ENCODE measurements at regions not wholly inside any gene's neighbourhood (a gene's known extent, or its start where the extent isn't known, plus 50 kb on each side); places are given as distances from the start of the nearest gene placed in this dataset.

- WGBS (ENCODE audit: insufficient coverage) = 42% methylated on average over 3 of the region's 3 CpGs
- Mint-ChIP-seq H3K4me1 (no peaks in the 10 kb centered on the region), H3K4me3 (no peak overlapping the region), H3K27ac (no peak overlapping the region), H3K36me3 (no peaks in the 10 kb centered on the region), H3K9me3 (no peaks in the 10 kb centered on the region), H3K27me3 (ENCODE audit: low read depth in 2 of 2) (peaks cover 13 to 56% of the 10 kb centered on the region in 2 donors)
- no peak overlapping the region for H3K4me3 ChIP-seq (ENCODE audit: low read length)
- no peaks in the 10 kb centered on the region for H3K27me3 ChIP-seq (ENCODE audit: control insufficient read depth, insufficient read depth, low read length)
- H3K4me1 ChIP-seq (ENCODE audit: control insufficient read depth, insufficient read depth, low read length) = no peaks in the 10 kb centered on the region
- no peak for TF ChIP-seq CTCF (IDR thresholded peaks at IDR 0.05)
- H3K36me3 ChIP-seq (ENCODE audit: control insufficient read depth, insufficient read depth, low read length) = no peaks in the 10 kb centered on the region
- H3K27ac ChIP-seq (ENCODE audit: low read length) = no peak overlapping the region
- H3K9me3 ChIP-seq (ENCODE audit: control insufficient read depth, insufficient read depth, low read length) = no peaks in the 10 kb centered on the region
- ATAC-seq (no peak), DNase-seq (no peak)
- intact Hi-C loops (cut with micrococcal nuclease) = no loop called here
Measured at GRCh38 chr7:131674131-131674530, 117.7 kb upstream of the PODXL start.

- Mint-ChIP-seq H3K4me3 (no peak overlapping the region), H3K4me1 (no peaks in the 10 kb centered on the region), H3K27ac (no peak overlapping the region), H3K9me3 (no peaks in the 10 kb centered on the region), H3K27me3 (ENCODE audit: low read depth in 2 of 2) (peaks cover 13 to 55% of the 10 kb centered on the region in 2 donors), H3K36me3 (no peaks in the 10 kb centered on the region)
- Histone ChIP-seq H3K4me3 (ENCODE audit: low read length) (no peak overlapping the region), H3K27ac (ENCODE audit: low read length) (no peak overlapping the region), H3K9me3 (ENCODE audit: control insufficient read depth, insufficient read depth, low read length) (no peaks in the 10 kb centered on the region), H3K36me3 (ENCODE audit: control insufficient read depth, insufficient read depth, low read length) (no peaks in the 10 kb centered on the region), H3K4me1 (ENCODE audit: control insufficient read depth, insufficient read depth, low read length) (no peaks in the 10 kb centered on the region), H3K27me3 (ENCODE audit: control insufficient read depth, insufficient read depth, low read length) (no peaks in the 10 kb centered on the region)
- TF ChIP-seq CTCF (IDR thresholded peaks at IDR 0.05) = no peak
- intact Hi-C loops (cut with micrococcal nuclease) = no loop called here
- no peak for DNase-seq
- no peak for ATAC-seq
- 77% methylated on average over 3 of the region's 3 CpGs for WGBS (ENCODE audit: insufficient coverage)
Measured at GRCh38 chr7:131673576-131673975, 117.1 kb upstream of the PODXL start.

- no peak for ATAC-seq
- no peak overlapping the region for H3K4me3 Mint-ChIP-seq
- H3K27me3 Mint-ChIP-seq (ENCODE audit: low read depth in 2 of 2) = peaks cover 9 to 62% of the 10 kb centered on the region in 2 donors
- no peak overlapping the region for H3K27ac Mint-ChIP-seq
- TF ChIP-seq CTCF (IDR thresholded peaks at IDR 0.05) = no peak
- intact Hi-C loops (cut with micrococcal nuclease) = no loop called here
- H3K4me1 Mint-ChIP-seq = no peaks in the 10 kb centered on the region
- 86% methylated on average over 2 of the region's 2 CpGs for WGBS (ENCODE audit: insufficient coverage)
- Histone ChIP-seq H3K27me3 (ENCODE audit: control insufficient read depth, insufficient read depth, low read length) (no peaks in the 10 kb centered on the region), H3K4me1 (ENCODE audit: control insufficient read depth, insufficient read depth, low read length) (no peaks in the 10 kb centered on the region), H3K36me3 (ENCODE audit: control insufficient read depth, insufficient read depth, low read length) (no peaks in the 10 kb centered on the region), H3K27ac (ENCODE audit: low read length) (no peak overlapping the region), H3K9me3 (ENCODE audit: control insufficient read depth, insufficient read depth, low read length) (no peaks in the 10 kb centered on the region), H3K4me3 (ENCODE audit: low read length) (no peak overlapping the region)
- H3K36me3 Mint-ChIP-seq = no peaks in the 10 kb centered on the region
- no peak for DNase-seq
- no peaks in the 10 kb centered on the region for H3K9me3 Mint-ChIP-seq
Measured at GRCh38 chr7:131670406-131670805, 114.0 kb upstream of the PODXL start.

GRCh38 chr7:131667699-131668098 is 111.3 kb upstream of the PODXL start:
- no peak for ATAC-seq
- TF ChIP-seq CTCF (IDR thresholded peaks at IDR 0.05) = no peak
- no peaks in the 10 kb centered on the region for H3K4me1 ChIP-seq (ENCODE audit: control insufficient read depth, insufficient read depth, low read length)
- no peak overlapping the region for H3K27ac Mint-ChIP-seq
- H3K4me3 ChIP-seq (ENCODE audit: low read length) = no peak overlapping the region
- no peaks in the 10 kb centered on the region for H3K36me3 Mint-ChIP-seq
- no peaks in the 10 kb centered on the region for H3K9me3 Mint-ChIP-seq
- H3K9me3 ChIP-seq (ENCODE audit: control insufficient read depth, insufficient read depth, low read length) = no peaks in the 10 kb centered on the region
- 88% methylated on average over 3 of the region's 4 CpGs for WGBS (ENCODE audit: insufficient coverage)
- no peaks in the 10 kb centered on the region for H3K4me1 Mint-ChIP-seq
- peaks cover 5 to 50% of the 10 kb centered on the region in 2 donors for H3K27me3 Mint-ChIP-seq (ENCODE audit: low read depth in 2 of 2)
- intact Hi-C loops (cut with micrococcal nuclease) = no loop called here
- no peaks in the 10 kb centered on the region for H3K36me3 ChIP-seq (ENCODE audit: control insufficient read depth, insufficient read depth, low read length)
- no peak overlapping the region for H3K4me3 Mint-ChIP-seq
- no peak overlapping the region for H3K27ac ChIP-seq (ENCODE audit: low read length)
- DNase-seq = no peak
- H3K27me3 ChIP-seq (ENCODE audit: control insufficient read depth, insufficient read depth, low read length) = no peaks in the 10 kb centered on the region
